H1 (cell line): ENCODE measurements at regions not wholly inside any gene's neighbourhood (a gene's known extent, or its start where the extent isn't known, plus 50 kb on each side); places are given as distances from the start of the nearest gene placed in this dataset.

Experiments used
- CTCF ChIA-PET: fragments of 300-600 bp; sonication (Branson Sonifier 250); formaldehyde crosslinking; loops from one replicate; lab custom pipeline; 2021; ENCODE audit not compliant: partially characterized antibody; lab: Charles Lee
- POLR2A ChIA-PET: fragments of 300-600 bp; sonication (Branson Sonifier 250); formaldehyde crosslinking; loops from one replicate; lab custom pipeline; 2021; ENCODE audit warnings: inconsistent platforms; ENCODE audit not compliant: partially characterized antibody; lab: Charles Lee
- DNase-seq, 2 experiments: peaks; one replicate each; pipeline versions ENCODE4 v3.0.0 to v3.0.0-alpha.2; 2010 to 2022; ENCODE audit warnings: low spot score in 2 of 2, low read depth in 1 of 2, mixed read lengths in 1 of 2
- FAIRE-seq: peaks from 2 replicates; lab custom pipeline; 2011; peaks lifted over from hg19 to GRCh38; lab: Jason Lieb, UNC
- H2AFZ ChIP-seq: 2 replicates; pipeline ENCODE4 v1.8.1; 2012; ENCODE audit warnings: low read length, inconsistent platforms
- H2AK5ac ChIP-seq: 2 replicates; pipeline ENCODE4 v1.6.1; 2013; ENCODE audit warnings: low read depth, low read length
- H2BK120ac ChIP-seq: replicated peaks from 2 replicates; pipeline ENCODE3; 2013; ENCODE audit warnings: low read depth, low read length, inconsistent platforms
- H2BK12ac ChIP-seq: 2 replicates; pipeline ENCODE4 v1.6.1; 2013; ENCODE audit warnings: low read depth, low read length
- H2BK15ac ChIP-seq: 2 replicates; pipeline ENCODE4 v1.6.1; 2013; ENCODE audit warnings: low read length
- H2BK20ac ChIP-seq: 2 replicates; pipeline ENCODE4 v1.6.1; 2013; ENCODE audit warnings: low read length
- H2BK5ac ChIP-seq: 2 replicates; pipeline ENCODE4 v1.6.1; 2013; ENCODE audit warnings: low read depth, low read length
- H3K14ac ChIP-seq: 2 replicates; pipeline ENCODE4 v1.6.1; 2013; ENCODE audit warnings: inconsistent platforms; ENCODE audit not compliant: insufficient read length
- H3K18ac ChIP-seq: 2 replicates; pipeline ENCODE4 v1.6.1; 2013; ENCODE audit warnings: low read length; ENCODE audit errors: extremely low read depth
- H3K23ac ChIP-seq: 2 replicates; pipeline ENCODE4 v1.6.1; 2013; ENCODE audit warnings: inconsistent platforms; ENCODE audit not compliant: insufficient read length
- H3K23me2 ChIP-seq: 2 replicates; pipeline ENCODE4 v1.6.1; 2013; ENCODE audit warnings: low read depth, low read length
- H3K27ac ChIP-seq: 2 replicates; pipeline ENCODE4 v1.6.1; 2011; ENCODE audit warnings: low read depth, low read length, inconsistent platforms
- H3K27me3 ChIP-seq, 4 experiments: replicated peaks in 1 of 4; 1 replicate in 1 of 4; 2 replicates in 3 of 4; pipeline versions ENCODE4 v1.6.1 to v1.8.1; 2011 to 2013; ENCODE audit warnings: low read length in 3 of 4, mild to moderate bottlenecking in 3 of 4, inconsistent platforms in 2 of 4, mixed read lengths in 2 of 4, moderate library complexity in 1 of 4; ENCODE audit not compliant: control insufficient read depth in 3 of 4, insufficient read depth in 3 of 4; ENCODE audit errors: extremely low read depth in 1 of 4
- H3K36me3 ChIP-seq, 4 experiments: 2 replicates each; pipeline versions ENCODE4 v1.6.1 to v1.8.1; 2011 to 2013; ENCODE audit warnings: mild to moderate bottlenecking in 4 of 4, low read length in 3 of 4, moderate library complexity in 2 of 4, control low read depth in 1 of 4, inconsistent platforms in 1 of 4; ENCODE audit not compliant: insufficient read depth in 4 of 4, control insufficient read depth in 2 of 4
- H3K4ac ChIP-seq: replicated peaks from 2 replicates; pipeline ENCODE3; 2013; ENCODE audit warnings: low read length, low read depth, mixed read lengths, inconsistent platforms; ENCODE audit not compliant: insufficient read length
- H3K4me1 ChIP-seq, 4 experiments: replicated peaks in 1 of 4; 1 replicate in 1 of 4; 2 replicates in 3 of 4; pipeline versions ENCODE4 v1.6.1 to v1.8.1; 2011 to 2013; ENCODE audit warnings: low read length in 3 of 4, inconsistent platforms in 2 of 4, mixed read lengths in 1 of 4; ENCODE audit not compliant: insufficient read depth in 4 of 4, control insufficient read depth in 3 of 4
- H3K4me2 ChIP-seq, 2 experiments: 2 replicates each; pipeline versions ENCODE4 v1.6.1 to v1.8.1; 2011 to 2013; ENCODE audit warnings: low read depth in 2 of 2, low read length in 2 of 2, control low read depth in 1 of 2, inconsistent platforms in 1 of 2, mild to moderate bottlenecking in 1 of 2; ENCODE audit not compliant: insufficient read depth in 1 of 2
- H3K4me3 ChIP-seq, 4 experiments: fragments of 200-600, 300-600 bp in 1 of 4; sonication (generic), shearing (Covaris generic), sonication (Bioruptor Twin) in 1 of 4; 2 replicates each; pipeline versions ENCODE4 v1.5.1 to v1.8.1; 2011 to 2016; ENCODE audit warnings: low read length in 4 of 4, low read depth in 3 of 4, control low read depth in 2 of 4, inconsistent platforms in 2 of 4, mild to moderate bottlenecking in 2 of 4, mixed read lengths in 1 of 4, moderate library complexity in 1 of 4; ENCODE audit not compliant: insufficient read depth in 2 of 4; ENCODE audit errors: extremely low read depth in 1 of 4
- H3K56ac ChIP-seq: replicated peaks from 2 replicates; pipeline ENCODE3; 2013; ENCODE audit warnings: low read depth, mild to moderate bottlenecking, mixed read lengths, low read length, inconsistent platforms; ENCODE audit not compliant: insufficient read length
- H3K79me1 ChIP-seq: 2 replicates; pipeline ENCODE4 v1.6.1; 2013; ENCODE audit warnings: low read depth, low read length, control low read depth
- H3K79me2 ChIP-seq, 2 experiments: 2 replicates each; pipeline versions ENCODE4 v1.6.1 to v1.8.1; 2012 to 2013; ENCODE audit warnings: low read length in 2 of 2, mild to moderate bottlenecking in 2 of 2, inconsistent platforms in 1 of 2; ENCODE audit not compliant: insufficient read depth in 2 of 2, control insufficient read depth in 1 of 2
- H3K9ac ChIP-seq, 4 experiments: replicated peaks in 1 of 4; 1 replicate in 1 of 4; 2 replicates in 3 of 4; pipeline versions ENCODE4 v1.6.1 to v1.8.1; 2011 to 2013; ENCODE audit warnings: low read depth in 3 of 4, low read length in 3 of 4, control low read depth in 2 of 4, mild to moderate bottlenecking in 2 of 4, moderate library complexity in 2 of 4, inconsistent platforms in 1 of 4; ENCODE audit errors: extremely low read depth in 1 of 4
- H3K9me3 ChIP-seq, 2 experiments: 2 replicates each; pipeline versions ENCODE4 v1.6.1 to v1.8.1; 2012 to 2013; ENCODE audit warnings: mild to moderate bottlenecking in 2 of 2, moderate library complexity in 2 of 2, control low read depth in 1 of 2, inconsistent platforms in 1 of 2, low read depth in 1 of 2, low read length in 1 of 2, mixed read lengths in 1 of 2; ENCODE audit not compliant: insufficient read depth in 2 of 2
- H4K20me1 ChIP-seq, 2 experiments: replicated peaks in 1 of 2; 2 replicates each; pipeline versions ENCODE3 to v1.8.1; 2011 to 2013; ENCODE audit warnings: inconsistent platforms in 2 of 2, low read length in 2 of 2, mild to moderate bottlenecking in 1 of 2; ENCODE audit not compliant: insufficient read depth in 2 of 2, control insufficient read depth in 1 of 2
- H4K5ac ChIP-seq: 2 replicates; pipeline ENCODE4 v1.6.1; 2013; ENCODE audit warnings: low read length, low read depth, mixed read lengths, inconsistent platforms; ENCODE audit not compliant: insufficient read length
- H4K8ac ChIP-seq: 2 replicates; pipeline ENCODE4 v1.8.0; 2013; ENCODE audit warnings: mild to moderate bottlenecking, moderate library complexity, low read length, inconsistent platforms; ENCODE audit not compliant: insufficient read depth; ENCODE audit errors: extremely low read depth
- H4K91ac ChIP-seq: replicated peaks from 2 replicates; pipeline ENCODE3; 2013; ENCODE audit warnings: low read length, mixed read lengths, inconsistent platforms; ENCODE audit not compliant: insufficient read length
- CHD2 ChIP-seq: IDR thresholded peaks from 2 replicates; pipeline ENCODE4 v1.6.1; 2012; ENCODE audit warnings: low read length, improper control_type of control experiment
- SAP30 ChIP-seq: fragments of 300-600 bp; sonication (generic); IDR thresholded peaks from 2 replicates; pipeline ENCODE4 v1.7.1; 2012; ENCODE audit warnings: low read length, moderate library complexity, mild to moderate bottlenecking, inconsistent platforms; ENCODE audit not compliant: insufficient read depth, insufficient replicate concordance
- SP4 ChIP-seq: IDR thresholded peaks from 2 replicates; pipeline ENCODE4 v1.6.1; 2012; ENCODE audit warnings: low read length, inconsistent platforms
- WGBS, 2 experiments: shearing (Covaris generic) in 1 of 2; methylation state at CpG; one replicate each; pipeline versions ENCODE4 v1.1.6 to v1.1.7; 2013 to 2015; ENCODE audit warnings: low lambda C conversion rate in 2 of 2, mixed read lengths in 2 of 2, inconsistent platforms in 1 of 2, low coverage in 1 of 2, missing lambda C conversion rate in 1 of 2; ENCODE audit not compliant: insufficient replicate concordance in 2 of 2, insufficient coverage in 1 of 2, insufficient read length in 1 of 2; ENCODE audit errors: extremely low coverage in 1 of 2, missing lambda C conversion rate in 1 of 2; 5-methylcytosine and 5-hydroxymethylcytosine counted together

DNA sequence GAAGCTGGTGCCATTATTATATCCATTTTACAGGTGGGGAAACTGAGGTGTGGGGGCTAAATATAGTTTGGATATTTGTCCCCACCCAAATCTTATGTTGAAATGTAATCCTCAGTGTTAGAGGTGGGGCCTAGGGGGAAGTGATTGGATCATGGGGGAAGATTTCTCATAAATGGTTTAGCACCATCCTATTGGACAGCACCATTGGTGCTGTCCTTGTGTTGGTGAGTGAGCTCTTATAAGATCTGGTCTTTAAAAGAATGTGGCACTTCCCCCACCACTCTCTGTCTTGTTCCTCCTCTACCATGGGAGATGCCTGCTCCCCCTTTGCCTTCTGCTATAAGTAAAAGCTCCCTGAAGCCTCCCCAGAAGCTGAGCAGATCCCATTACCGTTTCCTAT, 119.8 kb upstream of the SEC14L1 start:
- Histone ChIP-seq H2BK12ac (no peak overlapping the region), H3K9me3 (peaks cover under 1 to 7% of the 10 kb centered on the region in 2 experiments; a peak in 1 of 4 replicates), H3K79me2 (no peaks in the 10 kb centered on the region), H2AFZ (no peak overlapping the region), H4K20me1 (no peaks in the 10 kb centered on the region), H3K18ac (no peak overlapping the region), H3K56ac (no peak overlapping the region), H3K23ac (no peak overlapping the region), H3K27me3 (no peaks in the 10 kb centered on the region; a peak in 1 of 7 replicates), H4K8ac (no peak overlapping the region), H3K4me1 (peaks cover 0 to 4% (median under 1%) of the 10 kb centered on the region in 4 experiments; a peak in 2 of 7 replicates), H3K14ac (no peak overlapping the region), H3K4me2 (no peak overlapping the region), H3K23me2 (no peaks in the 10 kb centered on the region), H3K9ac (no peak overlapping the region), H2AK5ac (no peak overlapping the region), H2BK120ac (no peak overlapping the region), H3K4me3 (no peak overlapping the region), H3K36me3 (no peaks in the 10 kb centered on the region), H2BK15ac (no peak overlapping the region), H2BK20ac (no peak overlapping the region), H4K91ac (no peak overlapping the region), H3K4ac (no peak overlapping the region), H3K79me1 (no peaks in the 10 kb centered on the region), H3K27ac (no peak overlapping the region), H2BK5ac (no peak overlapping the region), H4K5ac (no peak overlapping the region)
- WGBS, 2 experiments: 94% methylated on average over 1 of the region's 1 CpG; no CpG with 5 or more reads in 1 of the 2 experiments
- FAIRE-seq (no peak), DNase-seq (no peak)
- CTCF ChIA-PET: interaction anchor here (0.7 to 2.3 kb wide), 6 partner anchors 9 to 66 kb away, joined by 3 to 9 read pairs (median 4); no protein-coding TSS in a partner anchor
- POLR2A ChIA-PET: interaction anchor here (0.9 to 1.6 kb wide), 2 partner anchors 35 to 68 kb away, joined by 3 to 6 read pairs; no protein-coding TSS in a partner anchor
- TF ChIP-seq SP4: no peak
- no peak for TF ChIP-seq SAP30
- TF ChIP-seq CHD2: no peak
